T-cell (primary cell): ENCODE measurements at regions not wholly inside any gene's neighbourhood (a gene's known extent, or its start where the extent isn't known, plus 50 kb on each side); places are given as distances from the start of the nearest gene placed in this dataset.
A peak's percentile ranks its signal among the peaks of the same experiment; 100 is the strongest.
"Not testable (repeated sequence)": the region's sequence is repeated elsewhere in the genome, so short reads cannot be mapped to it uniquely, and the experiment has no call there.

Experiments used
- ATAC-seq, 4 experiments: fragments of 200-7000 bp in 3 of 4; fragments of 150-1000 bp in 1 of 4; cut with Tn5 transposase; replicated peaks in 1 of 4; 1 replicate in 3 of 4; 2 replicates in 1 of 4; pipeline ENCODE4 v1.10.0; 2021; ENCODE audit warnings: moderate library complexity in 3 of 4, mild to moderate bottlenecking in 2 of 4, moderate number of reproducible peaks in 1 of 4
- CTCF ChIA-PET, 2 donors: fragments of 300-600 bp; sonication (Branson Sonifier 250); formaldehyde crosslinking; loops; one replicate each; lab custom pipeline; 2022; ENCODE audit warnings: antibody characterized with exemption in 2 of 2; lab: Charles Lee
- POLR2A ChIA-PET, 2 donors: fragments of 300-600 bp; sonication (Branson Sonifier 250); formaldehyde crosslinking; loops; one replicate each; lab custom pipeline; 2022; ENCODE audit warnings: antibody characterized with exemption in 2 of 2; lab: Charles Lee
- DNase-seq, 35 experiments: peaks; one replicate each; pipeline versions ENCODE4 v3.0.0 to v3.0.0-alpha.2; 2013 to 2023
- H3K27ac ChIP-seq: one replicate; pipeline ENCODE4 v1.5.1; 2013; ENCODE audit warnings: low read length
- H3K27me3 ChIP-seq, 2 experiments: replicated peaks in 1 of 2; 1 replicate in 1 of 2; 2 replicates in 1 of 2; pipeline versions ENCODE4 v1.6.1 to v1.7.0; 2013; ENCODE audit warnings: low read length in 1 of 2, mixed read lengths in 1 of 2; ENCODE audit not compliant: control insufficient read depth in 2 of 2, insufficient read depth in 2 of 2; ENCODE audit errors: extremely low read depth in 1 of 2
- H3K36me3 ChIP-seq, 2 donors: 1 replicate in 1 of 2; 2 replicates in 1 of 2; pipeline versions ENCODE4 v1.6.1 to v1.7.0; 2013; ENCODE audit warnings: low read length in 1 of 2; ENCODE audit not compliant: control insufficient read depth in 2 of 2, insufficient read depth in 1 of 2; ENCODE audit errors: extremely low read depth in 1 of 2
- H3K4me1 ChIP-seq, 2 experiments: 1 replicate in 1 of 2; 2 replicates in 1 of 2; pipeline versions ENCODE4 v1.6.1 to v1.7.0; 2013; ENCODE audit warnings: low read length in 2 of 2, mixed read lengths in 1 of 2; ENCODE audit not compliant: insufficient read depth in 2 of 2, control insufficient read depth in 1 of 2; ENCODE audit errors: extremely low read depth in 1 of 2
- H3K4me3 ChIP-seq, 2 donors: 1 replicate in 1 of 2; 2 replicates in 1 of 2; pipeline versions ENCODE4 v1.5.1 to v1.7.0; 2013; ENCODE audit warnings: mild to moderate bottlenecking in 2 of 2, low read length in 1 of 2, moderate library complexity in 1 of 2; ENCODE audit not compliant: control insufficient read depth in 1 of 2; ENCODE audit errors: extremely low read depth in 1 of 2
- H3K9me3 ChIP-seq: 2 replicates; pipeline ENCODE4 v1.7.0; 2013
- H3K27ac Mint-ChIP-seq, 2 donors: one replicate each; pipeline ENCODE4 v1.8.0; 2020 to 2021; ENCODE audit warnings: mild to moderate bottlenecking in 2 of 2, mixed read lengths in 2 of 2
- H3K27me3 Mint-ChIP-seq, 2 donors: one replicate each; pipeline ENCODE4 v1.8.0; 2021 to 2022; ENCODE audit warnings: mixed read lengths in 2 of 2
- H3K36me3 Mint-ChIP-seq: one replicate; pipeline ENCODE4 v1.8.0; 2021; ENCODE audit warnings: mixed read lengths
- H3K4me1 Mint-ChIP-seq, 3 donors: one replicate each; pipeline ENCODE4 v1.8.0; 2020 to 2022; ENCODE audit warnings: mixed read lengths in 3 of 3, mild to moderate bottlenecking in 1 of 3
- H3K4me3 Mint-ChIP-seq, 3 donors: one replicate each; pipeline ENCODE4 v1.8.0; 2020 to 2022; ENCODE audit warnings: mild to moderate bottlenecking in 3 of 3, mixed read lengths in 3 of 3, moderate library complexity in 3 of 3
- H3K9me3 Mint-ChIP-seq, 3 donors: one replicate each; pipeline ENCODE4 v1.8.0; 2020 to 2022; ENCODE audit warnings: mixed read lengths in 3 of 3
- WGBS: methylation state at CpG from one replicate; pipeline ENCODE4 v1.1.5; 2013; ENCODE audit warnings: missing lambda C conversion rate; ENCODE audit not compliant: insufficient coverage; 5-methylcytosine and 5-hydroxymethylcytosine counted together

- CTCF ChIA-PET: interaction anchor here in 1 of 2 donors (0.7 kb wide), 1 partner anchor 333 kb away, joined by 3 read pairs; no protein-coding TSS in a partner anchor
- peaks cover 5% of the 10 kb centered on the region for H3K36me3 Mint-ChIP-seq
These were observed 80.2 kb upstream of the SMURF2 start for GRCh38 chr17:64742326-64742725.

GRCh38 chr17:64741916-64742315 is 79.8 kb upstream of the SMURF2 start:
- H3K27me3 Mint-ChIP-seq, H3K4me3 ChIP-seq, POLR2A ChIA-PET, H3K36me3 Mint-ChIP-seq, H3K36me3 ChIP-seq, CTCF ChIA-PET, H3K9me3 Mint-ChIP-seq, DNase-seq, H3K4me3 Mint-ChIP-seq, ATAC-seq, H3K4me1 ChIP-seq, H3K9me3 ChIP-seq, H3K27ac ChIP-seq, H3K27ac Mint-ChIP-seq, H3K27me3 ChIP-seq: not testable (repeated sequence)
- H3K4me1 Mint-ChIP-seq: peaks cover 2 to 20% (median 8%) of the 10 kb centered on the region in 3 donors
- no CpG with 5 or more reads among the region's 3 CpGs for WGBS

More at GRCh38 chr17:64742326-64742725, 80.2 kb upstream of the SMURF2 start:
- WGBS: 93% methylated on average over 5 of the region's 7 CpGs
- Histone ChIP-seq H3K27me3 (no peaks in the 10 kb centered on the region), H3K9me3 (no peaks in the 10 kb centered on the region), H3K4me1 (peaks cover 0 to 6% of the 10 kb centered on the region in 2 experiments), H3K27ac (no peak overlapping the region), H3K4me3 (no peak overlapping the region), H3K36me3 (no peaks in the 10 kb centered on the region)
- DNase-seq (no peak), ATAC-seq (no peak)
- Mint-ChIP-seq H3K27me3 (no peaks in the 10 kb centered on the region), H3K4me1 (peaks cover 0 to 16% (median 5%) of the 10 kb centered on the region in 3 donors), H3K4me3 (no peak overlapping the region), H3K9me3 (no peaks in the 10 kb centered on the region), H3K27ac (no peak overlapping the region)
- POLR2A ChIA-PET: no interaction called here

- Mint-ChIP-seq H3K27me3 (no peaks in the 10 kb centered on the region), H3K4me1 (peaks cover 5 to 26% (median 15%) of the 10 kb centered on the region in 3 donors), H3K9me3 (no peaks in the 10 kb centered on the region), H3K4me3 (peak overlapping the region in 1 of 3 donors; percentile 49), H3K27ac (no peak overlapping the region), H3K36me3 (no peaks in the 10 kb centered on the region)
- ChIA-PET POLR2A (no interaction called here), CTCF (no interaction called here)
- DNase-seq (no peak), ATAC-seq (no peak)
- no peaks in the 10 kb centered on the region for H3K9me3 ChIP-seq
- WGBS: 90% methylated on average over 1 of the region's 6 CpGs
- no peak overlapping the region for H3K27ac ChIP-seq
- no peak overlapping the region for H3K4me3 ChIP-seq
- H3K4me1 ChIP-seq: peaks cover 0 to 6% of the 10 kb centered on the region in 2 experiments
- no peaks in the 10 kb centered on the region for H3K36me3 ChIP-seq
- no peaks in the 10 kb centered on the region for H3K27me3 ChIP-seq
These were observed 79.0 kb upstream of the SMURF2 start for GRCh38 chr17:64741038-64741641.

- no peak for DNase-seq
- ATAC-seq: no peak
- Histone ChIP-seq H3K4me3 (no peak overlapping the region), H3K9me3 (no peaks in the 10 kb centered on the region), H3K4me1 (peaks cover 0 to 6% of the 10 kb centered on the region in 2 experiments), H3K36me3 (no peaks in the 10 kb centered on the region), H3K27ac (no peak overlapping the region), H3K27me3 (no peaks in the 10 kb centered on the region)
- CTCF ChIA-PET: no interaction called here
- H3K36me3 Mint-ChIP-seq: no peaks in the 10 kb centered on the region
- H3K4me1 Mint-ChIP-seq: peaks cover 5 to 29% (median 15%) of the 10 kb centered on the region in 3 donors
- 84% methylated on average over 8 of the region's 9 CpGs for WGBS
- no peaks in the 10 kb centered on the region for H3K9me3 Mint-ChIP-seq
- no peak overlapping the region for H3K27ac Mint-ChIP-seq
- H3K27me3 Mint-ChIP-seq: no peaks in the 10 kb centered on the region
- POLR2A ChIA-PET: interaction anchor here in 1 of 2 donors (0.5 kb wide), 1 partner anchor 152 kb away, joined by 3 read pairs; no protein-coding TSS in a partner anchor
- no peak overlapping the region for H3K4me3 Mint-ChIP-seq
These were observed 77.4 kb upstream of the SMURF2 start for GRCh38 chr17:64739316-64740058.

GRCh38 chr17:64736804-64737492 is 74.8 kb upstream of the SMURF2 start:
- H3K4me1 ChIP-seq: peaks cover 0 to 6% of the 10 kb centered on the region in 2 experiments
- Mint-ChIP-seq H3K4me3 (no peak overlapping the region), H3K36me3 (no peaks in the 10 kb centered on the region), H3K9me3 (no peaks in the 10 kb centered on the region), H3K27ac (no peak overlapping the region), H3K4me1 (peaks cover 5 to 26% (median 15%) of the 10 kb centered on the region in 3 donors), H3K27me3 (no peaks in the 10 kb centered on the region)
- H3K36me3 ChIP-seq: no peaks in the 10 kb centered on the region
- H3K9me3 ChIP-seq: no peaks in the 10 kb centered on the region
- CTCF ChIA-PET: interaction anchor here (0.6 to 2.0 kb wide), 11 partner anchors 19 to 1312 kb away, joined by 3 to 17 read pairs (median 6); partner anchors contain the start of gene CEP95 (in 1 of the 2)
- H3K27ac ChIP-seq: no peak overlapping the region
- POLR2A ChIA-PET: interaction anchor here (0.6 to 0.7 kb wide), 4 partner anchors 8 to 310 kb away, joined by 3 to 12 read pairs (median 8); no protein-coding TSS in a partner anchor
- no CpG with 5 or more reads among the region's 8 CpGs for WGBS
- H3K4me3 ChIP-seq: no peak overlapping the region
- ATAC-seq (peak; percentile 57 to 85 (median 78)), DNase-seq (peak in 34 of 35 experiments; percentile 6 to 65 (median 37))
- no peaks in the 10 kb centered on the region for H3K27me3 ChIP-seq

GRCh38 chr17:64732336-64733006 is 70.4 kb upstream of the SMURF2 start:
- Histone ChIP-seq H3K36me3 (no peaks in the 10 kb centered on the region), H3K4me3 (no peak overlapping the region), H3K4me1 (no peaks in the 10 kb centered on the region), H3K27ac (no peak overlapping the region), H3K9me3 (no peaks in the 10 kb centered on the region), H3K27me3 (no peaks in the 10 kb centered on the region)
- Mint-ChIP-seq H3K4me3 (no peak overlapping the region), H3K4me1 (peaks cover 5 to 14% (median 9%) of the 10 kb centered on the region in 3 donors), H3K27ac (no peak overlapping the region), H3K36me3 (no peaks in the 10 kb centered on the region), H3K9me3 (no peaks in the 10 kb centered on the region), H3K27me3 (no peaks in the 10 kb centered on the region)
- 88% methylated on average over 8 of the region's 12 CpGs for WGBS
- ATAC-seq (no peak), DNase-seq (no peak)
- ChIA-PET POLR2A (no interaction called here), CTCF (interaction anchor here in 1 of 2 donors (0.5 kb wide), 1 partner anchor 36 kb away, joined by 9 read pairs; no protein-coding TSS in a partner anchor)
